Ishikawa (cell line): ENCODE measurements at regions not wholly inside any gene's neighbourhood (a gene's known extent, or its start where the extent isn't known, plus 50 kb on each side); places are given as distances from the start of the nearest gene placed in this dataset.

Experiments used
- CEBPB ChIP-seq: IDR thresholded peaks from 2 replicates; pipeline ENCODE4 v1.6.1; 2012
- CREB1 ChIP-seq: IDR thresholded peaks from 2 replicates; pipeline ENCODE4 v1.6.1; 2012; ENCODE audit warnings: low read depth
- EGR1 ChIP-seq: IDR thresholded peaks from 2 replicates; pipeline ENCODE4 v1.6.1; 2012
- EP300 ChIP-seq: IDR thresholded peaks from 2 replicates; pipeline ENCODE4 v1.6.1; 2012; ENCODE audit warnings: borderline replicate concordance
- FOXM1 ChIP-seq: IDR thresholded peaks from 2 replicates; pipeline ENCODE4 v1.6.1; 2012; ENCODE audit warnings: low read depth, borderline replicate concordance
- NFIC ChIP-seq: IDR thresholded peaks from 2 replicates; pipeline ENCODE4 v1.6.1; 2012
- RAD21 ChIP-seq: IDR thresholded peaks from 2 replicates; pipeline ENCODE4 v1.6.1; 2012; ENCODE audit warnings: low read depth
- TAF1 ChIP-seq: IDR thresholded peaks from 2 replicates; pipeline ENCODE4 v1.6.1; 2012; ENCODE audit warnings: low read depth, mild to moderate bottlenecking
- TCF12 ChIP-seq: IDR thresholded peaks from 2 replicates; pipeline ENCODE4 v1.6.1; 2012; ENCODE audit warnings: low read depth
- TEAD4 ChIP-seq: IDR thresholded peaks from 2 replicates; pipeline ENCODE4 v1.6.1; 2012
- YY1 ChIP-seq: IDR thresholded peaks from 2 replicates; pipeline ENCODE4 v1.6.1; 2012; ENCODE audit warnings: low read depth
- ZBTB7A ChIP-seq: IDR thresholded peaks from 2 replicates; pipeline ENCODE4 v1.6.1; 2012; ENCODE audit warnings: low read depth
- TF ChIP-seq, protein P1 (sequence below): IDR thresholded peaks from 2 replicates; pipeline ENCODE4 v1.6.1; 2012
- TF ChIP-seq, protein P2 (sequence below): IDR thresholded peaks from 2 replicates; pipeline ENCODE4 v1.6.1; 2012; ENCODE audit warnings: low read depth, mild to moderate bottlenecking
- TF ChIP-seq, protein P3 (sequence below): IDR thresholded peaks from 2 replicates; pipeline ENCODE4 v1.6.1; 2012

DNA sequence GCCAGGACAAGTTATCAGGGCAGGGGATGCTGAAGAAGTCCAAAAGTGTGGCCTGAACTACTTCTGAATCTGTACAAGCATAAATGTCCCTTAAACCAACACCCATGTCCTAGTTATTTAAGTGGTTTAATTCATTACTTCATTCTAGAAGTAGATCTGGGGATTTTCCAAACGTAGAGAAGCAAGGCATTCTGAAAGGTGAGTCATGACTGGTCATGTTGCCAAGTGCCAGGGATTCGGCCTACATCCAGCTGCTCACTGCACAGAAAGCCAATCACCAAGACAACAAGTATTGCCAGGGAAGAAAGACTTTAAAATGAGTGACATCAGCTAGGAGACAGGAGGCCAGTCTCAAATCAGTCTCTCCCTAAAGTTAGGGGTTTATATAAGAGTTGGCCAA lies 396.6 kb downstream of the GABRB3 start:
- TF ChIP-seq ZBTB7A (no peak), RAD21 (no peak), TAF1 (no peak), EP300 (no peak), CREB1 (no peak), CEBPB (no peak), TCF12 (no peak), FOXM1 (no peak), EGR1 (no peak), YY1 (no peak), TEAD4 (no peak), NFIC (no peak)
- TF ChIP-seq, protein P1, sequence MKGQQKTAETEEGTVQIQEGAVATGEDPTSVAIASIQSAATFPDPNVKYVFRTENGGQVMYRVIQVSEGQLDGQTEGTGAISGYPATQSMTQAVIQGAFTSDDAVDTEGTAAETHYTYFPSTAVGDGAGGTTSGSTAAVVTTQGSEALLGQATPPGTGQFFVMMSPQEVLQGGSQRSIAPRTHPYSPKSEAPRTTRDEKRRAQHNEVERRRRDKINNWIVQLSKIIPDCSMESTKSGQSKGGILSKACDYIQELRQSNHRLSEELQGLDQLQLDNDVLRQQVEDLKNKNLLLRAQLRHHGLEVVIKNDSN = no peak
- TF ChIP-seq, protein P2, sequence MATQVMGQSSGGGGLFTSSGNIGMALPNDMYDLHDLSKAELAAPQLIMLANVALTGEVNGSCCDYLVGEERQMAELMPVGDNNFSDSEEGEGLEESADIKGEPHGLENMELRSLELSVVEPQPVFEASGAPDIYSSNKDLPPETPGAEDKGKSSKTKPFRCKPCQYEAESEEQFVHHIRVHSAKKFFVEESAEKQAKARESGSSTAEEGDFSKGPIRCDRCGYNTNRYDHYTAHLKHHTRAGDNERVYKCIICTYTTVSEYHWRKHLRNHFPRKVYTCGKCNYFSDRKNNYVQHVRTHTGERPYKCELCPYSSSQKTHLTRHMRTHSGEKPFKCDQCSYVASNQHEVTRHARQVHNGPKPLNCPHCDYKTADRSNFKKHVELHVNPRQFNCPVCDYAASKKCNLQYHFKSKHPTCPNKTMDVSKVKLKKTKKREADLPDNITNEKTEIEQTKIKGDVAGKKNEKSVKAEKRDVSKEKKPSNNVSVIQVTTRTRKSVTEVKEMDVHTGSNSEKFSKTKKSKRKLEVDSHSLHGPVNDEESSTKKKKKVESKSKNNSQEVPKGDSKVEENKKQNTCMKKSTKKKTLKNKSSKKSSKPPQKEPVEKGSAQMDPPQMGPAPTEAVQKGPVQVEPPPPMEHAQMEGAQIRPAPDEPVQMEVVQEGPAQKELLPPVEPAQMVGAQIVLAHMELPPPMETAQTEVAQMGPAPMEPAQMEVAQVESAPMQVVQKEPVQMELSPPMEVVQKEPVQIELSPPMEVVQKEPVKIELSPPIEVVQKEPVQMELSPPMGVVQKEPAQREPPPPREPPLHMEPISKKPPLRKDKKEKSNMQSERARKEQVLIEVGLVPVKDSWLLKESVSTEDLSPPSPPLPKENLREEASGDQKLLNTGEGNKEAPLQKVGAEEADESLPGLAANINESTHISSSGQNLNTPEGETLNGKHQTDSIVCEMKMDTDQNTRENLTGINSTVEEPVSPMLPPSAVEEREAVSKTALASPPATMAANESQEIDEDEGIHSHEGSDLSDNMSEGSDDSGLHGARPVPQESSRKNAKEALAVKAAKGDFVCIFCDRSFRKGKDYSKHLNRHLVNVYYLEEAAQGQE = no peak
- TF ChIP-seq, protein P3, sequence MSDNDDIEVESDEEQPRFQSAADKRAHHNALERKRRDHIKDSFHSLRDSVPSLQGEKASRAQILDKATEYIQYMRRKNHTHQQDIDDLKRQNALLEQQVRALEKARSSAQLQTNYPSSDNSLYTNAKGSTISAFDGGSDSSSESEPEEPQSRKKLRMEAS = no peak

DNA sequence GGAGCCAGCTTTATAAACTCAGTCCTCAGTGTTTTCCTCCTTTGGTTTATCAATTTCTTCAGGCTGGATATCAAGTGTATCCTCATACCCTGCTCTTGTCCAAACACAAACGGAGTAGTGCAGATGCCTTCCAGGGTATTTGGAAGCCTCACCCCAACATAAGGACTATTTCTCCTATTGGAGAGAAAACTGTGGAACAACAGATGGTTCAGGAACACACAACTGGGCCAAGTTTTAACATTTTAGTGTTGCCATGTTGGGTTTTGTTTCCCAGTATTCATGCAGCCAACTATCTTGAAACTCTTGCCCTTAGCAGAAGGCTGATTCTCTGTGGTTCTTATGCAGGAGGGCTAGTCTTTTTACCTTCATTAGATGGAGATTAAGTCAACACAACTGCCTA lies 398.1 kb downstream of the GABRB3 start:
- TF ChIP-seq EP300 (no peak), CREB1 (no peak), NFIC (no peak), YY1 (no peak), TAF1 (no peak), EGR1 (no peak), RAD21 (no peak), TCF12 (no peak), TEAD4 (no peak), CEBPB (no peak), ZBTB7A (no peak), FOXM1 (no peak)
- TF ChIP-seq, protein P1 = no peak
- TF ChIP-seq, protein P2 = no peak
- TF ChIP-seq, protein P3 = no peak

DNA sequence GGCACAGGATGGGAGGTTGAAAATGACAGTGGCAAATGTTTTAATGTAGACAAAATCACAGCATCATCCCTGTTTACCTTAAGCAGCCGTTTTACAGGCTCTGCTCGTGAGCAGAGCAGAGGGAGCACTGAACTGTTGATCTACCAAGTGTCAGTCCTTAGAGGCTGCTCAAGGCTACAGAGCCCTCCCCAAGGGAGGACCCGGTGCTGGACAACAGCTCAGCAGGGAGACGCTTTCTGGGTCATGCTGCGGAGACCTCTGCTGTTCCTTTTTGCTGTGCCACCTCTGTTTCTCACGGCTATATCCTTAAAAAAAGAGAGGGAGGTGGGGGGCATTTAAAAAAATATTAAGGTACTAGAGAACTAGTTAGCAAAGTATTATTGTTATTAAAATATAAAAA lies 400.2 kb downstream of the GABRB3 start:
- no peak for TF ChIP-seq TCF12
- TF ChIP-seq RAD21 = no peak
- no peak for TF ChIP-seq ZBTB7A
- TF ChIP-seq, protein P1 = no peak
- TF ChIP-seq, protein P3 = no peak
- TF ChIP-seq CREB1 = no peak
- TF ChIP-seq, protein P2 = no peak

DNA sequence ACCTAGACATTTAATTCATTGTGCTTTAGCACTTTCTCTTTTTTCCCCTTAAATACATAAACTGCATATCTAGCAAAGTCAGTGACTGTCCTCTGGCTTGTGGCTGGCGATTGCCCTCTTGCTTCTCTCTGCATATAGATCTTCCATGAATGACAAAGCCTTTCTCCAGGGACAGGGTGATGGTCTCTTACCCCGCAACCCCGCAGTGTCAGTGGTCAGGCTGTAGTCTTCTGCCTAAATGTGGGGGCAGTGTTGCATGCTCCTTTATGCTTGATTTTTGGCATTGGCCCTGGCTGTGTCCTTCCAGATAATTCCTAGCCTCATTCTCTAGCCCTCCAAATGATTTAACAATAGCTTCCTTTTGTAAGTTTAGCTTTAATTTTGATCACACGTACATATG lies 407.8 kb downstream of the GABRB3 start:
- TF ChIP-seq EGR1 (no peak), RAD21 (no peak), CREB1 (no peak), TCF12 (no peak)
- TF ChIP-seq, protein P3 = no peak
- TF ChIP-seq, protein P2 = no peak
